HG02943 (cell line): ENCODE measurements at regions not wholly inside any gene's neighbourhood (a gene's known extent, or its start where the extent isn't known, plus 50 kb on each side); places are given as distances from the start of the nearest gene placed in this dataset.

ENCODE experiments used
- ATAC-seq: cut with Tn5 transposase; IDR thresholded peaks from one replicate; pipeline ENCODE4 v1.9.1; 2021; ENCODE audit warnings: mild to moderate bottlenecking, low read depth, moderate library complexity; ENCODE audit not compliant: unreplicated experiment

DNA sequence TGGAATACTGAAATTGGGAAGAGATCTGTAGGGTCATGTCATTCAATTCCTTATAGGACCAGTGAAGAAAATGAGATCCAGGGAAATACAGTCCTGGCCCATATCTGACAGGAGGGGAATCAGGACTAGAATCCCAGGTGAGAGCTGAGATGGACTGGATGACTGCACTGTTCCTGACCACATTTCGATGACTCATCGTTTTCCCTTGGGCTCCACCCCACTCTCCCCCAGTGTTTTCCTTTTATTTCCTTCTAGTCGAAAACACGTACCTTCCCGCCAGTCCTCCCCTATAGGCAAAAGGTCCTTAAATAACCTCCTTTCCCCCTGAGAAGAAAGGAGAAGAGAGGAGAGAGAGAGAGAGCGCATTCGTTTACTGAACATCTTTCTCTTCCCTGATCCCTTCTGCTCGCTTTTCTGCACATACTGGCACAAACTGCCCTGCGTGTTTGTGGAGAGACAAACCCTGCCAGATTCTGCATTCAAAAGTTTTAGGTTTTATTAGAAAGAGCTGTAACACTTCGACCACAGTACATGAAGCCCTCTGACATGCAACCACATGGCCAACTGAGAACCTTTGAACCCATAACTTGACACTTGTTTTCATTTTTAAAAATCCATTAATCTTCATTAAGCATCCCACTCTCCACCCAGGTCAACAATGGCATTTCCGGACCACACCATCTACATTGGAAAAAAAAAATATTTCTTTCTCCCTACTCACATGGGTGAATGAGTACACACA is 565.7 kb downstream of the METTL15 start:
- ATAC-seq = no peak

DNA sequence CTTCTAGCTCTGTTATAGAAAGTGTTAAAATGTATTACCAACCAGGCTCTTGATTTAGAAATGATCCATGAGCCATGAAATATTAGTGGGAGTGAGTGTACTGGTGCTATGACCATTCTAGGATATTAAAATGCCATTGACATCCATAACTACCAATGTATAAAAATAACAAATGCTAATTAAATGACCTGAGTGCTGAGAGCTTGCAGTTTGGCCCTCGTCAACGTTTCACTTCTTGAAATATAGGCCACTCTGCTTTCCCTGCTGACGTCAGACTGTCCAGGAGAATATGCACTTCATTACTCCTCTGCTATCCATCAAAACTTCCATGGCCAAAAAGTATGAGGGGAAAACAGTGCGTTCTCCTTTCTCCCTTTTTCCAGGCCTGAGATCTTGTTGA is 563.1 kb downstream of the METTL15 start:
- no peak for ATAC-seq

DNA sequence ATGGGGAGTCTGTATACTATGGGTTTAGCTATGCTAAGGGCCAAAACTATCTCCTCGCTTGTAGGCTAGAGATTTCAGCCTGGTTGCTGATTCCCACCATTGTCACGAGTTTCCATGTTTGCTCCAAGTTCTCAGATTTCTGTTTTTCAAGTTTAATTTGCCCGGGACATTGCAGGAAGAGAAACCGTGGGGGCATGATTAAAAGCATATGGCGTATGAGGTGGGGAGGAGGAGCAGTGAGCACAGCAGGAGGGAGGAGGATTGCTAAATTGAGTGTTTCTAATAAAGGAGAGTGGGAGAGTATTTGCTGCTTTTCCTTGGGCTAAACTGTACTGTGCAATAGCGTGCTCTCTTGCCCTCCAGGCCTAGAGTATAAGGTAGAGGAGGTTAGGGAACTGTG is 558.4 kb downstream of the METTL15 start:
- no peak for ATAC-seq

DNA sequence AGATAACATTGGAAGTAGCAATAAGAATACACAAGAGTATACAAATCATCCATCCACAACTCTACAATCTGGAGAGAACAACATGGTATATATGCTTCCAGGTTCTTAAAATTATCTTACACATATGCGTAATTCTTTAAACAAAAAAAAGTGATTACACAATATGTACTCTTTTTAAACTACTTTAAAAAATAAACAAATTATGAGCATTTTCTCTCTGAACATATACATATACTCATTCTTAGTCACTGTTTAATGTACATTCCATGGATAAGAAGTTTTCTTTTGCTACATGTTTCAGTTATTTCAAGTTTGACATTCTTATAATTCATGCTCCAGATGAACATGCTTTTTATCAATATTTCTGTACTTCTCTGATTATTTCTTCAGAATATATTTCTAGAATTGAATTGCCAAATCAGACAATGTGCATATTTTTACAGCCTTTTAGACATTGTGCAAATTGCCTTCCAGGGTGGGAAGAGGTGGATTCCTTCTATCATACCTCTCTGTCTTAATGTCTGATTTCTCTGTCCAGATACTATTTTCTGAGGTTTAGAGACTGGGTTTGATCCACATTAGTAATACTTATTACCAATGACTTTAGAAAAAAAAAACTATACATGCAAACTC is 551.6 kb downstream of the METTL15 start:
- ATAC-seq = no peak

DNA sequence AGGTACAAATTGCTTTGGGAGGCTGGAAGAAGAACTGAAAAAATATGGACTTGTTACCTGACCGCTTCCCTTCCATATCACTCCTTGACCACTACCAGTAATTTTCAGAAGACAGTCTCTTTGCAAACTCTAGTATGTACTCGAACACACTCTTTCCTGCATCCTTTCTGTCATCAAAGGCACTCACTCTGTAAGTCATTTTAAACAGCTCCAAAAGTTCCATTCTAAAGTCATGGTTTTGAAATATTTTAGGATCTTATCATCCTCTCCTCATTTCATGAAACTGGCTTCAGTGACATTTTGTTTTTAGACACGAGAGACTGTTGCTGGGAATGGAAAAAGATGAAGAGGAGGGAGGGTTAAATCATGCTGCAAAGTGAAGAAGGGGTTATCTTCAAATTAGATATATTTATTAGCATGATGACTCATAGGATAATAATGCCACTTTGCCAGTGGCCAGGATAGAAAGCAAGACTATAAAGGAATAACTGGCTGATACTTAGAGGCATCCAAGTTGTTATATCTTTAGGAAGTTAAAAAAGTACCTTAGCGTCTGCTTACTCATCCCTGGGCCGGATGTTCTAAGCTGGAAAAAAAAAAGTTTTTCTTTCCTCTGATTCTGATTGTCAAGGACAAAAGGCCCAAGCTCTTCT is 549.3 kb downstream of the METTL15 start:
- no peak for ATAC-seq

- ATAC-seq = no peak
These were observed 546.0 kb downstream of the METTL15 start for GRCh38 chr11:28654191-28654590.

- ATAC-seq = no peak
These were observed 541.7 kb downstream of the METTL15 start for GRCh38 chr11:28649922-28650321.

DNA sequence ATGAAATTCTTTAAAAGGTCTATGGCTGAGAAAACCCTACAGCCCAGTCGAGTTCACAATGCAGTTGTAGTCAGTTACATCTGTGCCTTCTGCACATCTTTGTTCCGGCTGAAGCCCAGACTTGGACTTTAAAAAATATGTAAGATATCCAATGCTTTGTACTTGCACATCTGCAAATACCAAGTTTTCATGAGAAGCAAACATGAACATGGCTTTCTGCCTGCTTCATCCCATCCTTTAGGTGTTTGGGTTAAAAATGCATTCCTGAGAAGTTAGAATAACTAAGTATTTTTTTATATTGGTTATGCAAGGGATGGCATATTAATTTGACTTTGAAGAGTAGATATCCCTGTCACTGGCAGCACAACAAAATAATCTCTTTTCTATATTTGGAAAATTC is 528.4 kb downstream of the METTL15 start:
- no peak for ATAC-seq

- no peak for ATAC-seq
These were observed 527.8 kb downstream of the METTL15 start for GRCh38 chr11:28636033-28636432.

GRCh38 chr11:28632338-28632737 is 524.1 kb downstream of the METTL15 start:
- no peak for ATAC-seq

DNA sequence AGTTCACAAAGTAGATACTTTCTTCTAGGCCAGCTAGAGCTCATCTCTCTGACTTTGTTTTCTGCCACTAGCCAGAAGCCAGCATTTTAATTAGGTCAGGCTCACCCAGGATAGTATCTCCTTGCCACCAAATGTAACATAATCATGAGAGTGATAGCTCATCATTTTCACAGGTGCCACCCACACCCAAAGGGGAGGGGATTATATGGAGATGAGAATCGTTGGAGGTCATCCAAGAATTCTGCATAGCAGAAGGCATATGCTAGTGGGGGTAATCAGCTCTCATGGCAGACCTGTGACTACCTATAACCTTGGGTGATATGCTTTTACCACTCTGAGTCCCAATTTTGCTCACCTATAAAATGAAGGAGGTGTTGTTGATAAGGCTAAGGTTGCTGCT is 523.0 kb downstream of the METTL15 start:
- ATAC-seq = no peak

- ATAC-seq = no peak
These were observed 521.0 kb downstream of the METTL15 start for GRCh38 chr11:28629235-28629634.

DNA sequence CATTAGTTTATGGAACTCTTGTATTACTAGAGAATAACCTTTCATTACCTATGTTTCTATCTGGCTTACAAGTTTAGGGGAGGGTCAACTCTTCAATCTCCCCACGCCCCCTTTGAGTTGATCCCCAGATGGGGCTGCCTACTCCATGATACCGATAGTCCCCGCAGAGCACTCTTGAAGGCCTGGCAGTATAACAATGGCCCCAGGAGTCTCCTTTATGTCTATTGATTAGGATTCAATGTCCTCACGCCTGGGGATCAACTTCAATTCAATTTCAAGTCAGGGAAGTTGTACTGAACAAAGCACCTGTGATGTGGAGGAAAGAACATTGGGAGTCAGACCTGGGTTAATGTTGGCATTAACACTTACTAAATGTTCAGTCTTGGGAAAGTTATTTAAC is 520.2 kb downstream of the METTL15 start:
- ATAC-seq = no peak

GRCh38 chr11:28627690-28628255 is 519.6 kb downstream of the METTL15 start:
- no peak for ATAC-seq

DNA sequence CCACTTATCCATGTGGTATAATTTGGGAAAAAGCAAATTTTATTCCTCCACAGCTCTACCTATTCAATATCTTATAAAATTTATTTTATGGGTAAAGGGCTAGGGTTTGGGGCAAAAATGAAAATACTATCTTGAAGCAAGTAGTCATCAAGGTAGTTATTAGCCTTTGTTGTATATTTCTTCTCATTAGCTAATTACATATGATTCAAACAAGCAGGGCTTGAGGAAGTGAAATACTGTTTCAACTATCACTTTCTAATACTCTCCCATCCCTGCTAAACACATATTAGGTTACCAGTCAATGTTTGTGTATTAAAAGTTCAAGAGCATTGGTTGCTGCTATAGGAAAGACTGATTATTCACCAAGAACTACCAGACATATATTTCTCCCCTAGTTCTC is 517.3 kb downstream of the METTL15 start:
- no peak for ATAC-seq

DNA sequence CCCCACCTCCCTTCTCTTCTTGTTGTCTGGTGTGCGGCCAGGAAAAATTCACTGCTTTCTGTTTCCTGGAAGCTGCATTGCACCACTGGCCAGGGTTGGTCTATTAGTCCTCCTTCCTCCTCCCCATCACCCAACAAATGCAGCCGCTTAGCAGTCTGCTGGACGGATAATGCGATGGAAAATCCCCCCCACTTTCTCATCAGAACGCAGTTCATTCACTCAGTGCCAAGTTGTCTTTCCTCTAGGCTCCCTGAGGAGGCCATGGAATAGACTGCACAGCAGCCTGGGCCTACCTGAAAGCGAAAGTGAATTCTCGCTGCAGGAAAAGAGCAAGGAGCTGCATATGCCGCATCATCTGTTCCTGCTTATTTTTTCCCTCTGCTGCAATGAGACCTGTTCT is 513.6 kb downstream of the METTL15 start:
- ATAC-seq = no peak

GRCh38 chr11:28619846-28620540 is 511.8 kb downstream of the METTL15 start:
- ATAC-seq = no peak

DNA sequence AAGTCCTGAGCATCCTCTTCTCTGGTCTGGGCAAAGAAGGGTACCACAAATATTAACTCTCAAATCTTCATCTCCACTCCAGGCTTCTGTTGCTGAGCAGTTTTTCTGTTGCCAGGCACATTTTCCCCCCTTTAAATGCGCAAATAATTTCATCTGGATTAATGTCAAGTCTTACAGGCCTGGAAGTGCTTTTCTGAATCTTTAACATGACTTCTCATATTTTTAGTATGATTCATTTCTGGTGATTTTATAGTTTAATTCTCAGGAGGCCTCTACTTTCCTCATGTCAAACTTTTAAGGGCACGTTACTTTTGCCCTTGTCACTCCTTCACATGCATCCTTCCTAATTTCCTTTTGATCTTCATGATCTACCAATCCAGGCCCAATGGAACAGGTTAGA is 510.2 kb downstream of the METTL15 start:
- ATAC-seq = no peak

GRCh38 chr11:28616160-28616965 is 508.2 kb downstream of the METTL15 start:
- ATAC-seq = no peak

DNA sequence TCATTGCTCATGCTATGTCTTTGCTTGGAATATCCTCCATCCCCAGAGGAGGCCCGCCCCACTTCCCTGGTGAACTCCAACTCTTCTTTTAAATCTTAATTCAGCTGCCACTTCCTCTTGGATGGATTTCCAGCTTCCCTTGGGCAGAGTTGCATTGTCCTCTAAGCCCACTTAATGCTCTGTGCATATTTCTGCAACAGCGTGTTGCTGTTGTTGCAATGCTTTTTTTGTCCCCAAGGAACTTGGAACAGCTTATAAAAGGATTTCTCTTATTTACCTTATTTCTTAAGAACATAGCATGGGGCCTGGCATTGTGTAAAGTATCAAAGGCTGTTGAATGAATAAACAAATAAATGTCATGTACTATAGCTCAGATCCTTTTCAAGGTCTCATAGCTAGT is 507.4 kb downstream of the METTL15 start:
- ATAC-seq = no peak
